ENCODE measurements at regions not wholly inside any gene's neighbourhood (a gene's known extent, or its start where the extent isn't known, plus 50 kb on each side); places are given as distances from the start of the nearest gene placed in this dataset.
"Not testable (repeated sequence)": the region's sequence is repeated elsewhere in the genome, so short reads cannot be mapped to it uniquely, and the experiment has no call there.

- not testable (repeated sequence) for DNase-seq (ENCODE audit: low read depth)
These were observed 99.0 kb upstream of the ZBED5 start for GRCh38 chr11:10956884-10957283.

DNA sequence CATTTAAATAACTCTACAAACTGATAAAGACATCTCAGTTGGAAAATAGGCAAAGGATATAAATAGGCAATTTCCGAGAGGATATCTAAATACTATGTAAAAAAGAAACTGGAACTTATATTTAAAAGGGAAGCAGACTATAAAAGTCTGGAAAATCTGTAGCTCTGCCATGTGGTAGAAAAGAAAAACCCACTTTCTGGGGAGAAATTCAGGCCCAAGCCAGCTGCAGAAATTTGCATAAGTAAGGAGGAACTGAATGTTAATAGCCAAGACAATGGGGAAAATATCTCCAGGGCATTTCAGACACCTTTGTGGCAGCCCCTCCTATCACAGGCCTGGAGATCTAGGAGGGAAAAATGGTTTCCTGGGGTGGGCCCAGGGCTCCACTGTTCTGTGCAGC lies 97.8 kb upstream of the ZBED5 start:
- DNase-seq (ENCODE audit: low read depth), result no peak

- DNase-seq (ENCODE audit: low read depth), result no peak
These were observed 96.3 kb upstream of the ZBED5 start for GRCh38 chr11:10954184-10954583.

DNA sequence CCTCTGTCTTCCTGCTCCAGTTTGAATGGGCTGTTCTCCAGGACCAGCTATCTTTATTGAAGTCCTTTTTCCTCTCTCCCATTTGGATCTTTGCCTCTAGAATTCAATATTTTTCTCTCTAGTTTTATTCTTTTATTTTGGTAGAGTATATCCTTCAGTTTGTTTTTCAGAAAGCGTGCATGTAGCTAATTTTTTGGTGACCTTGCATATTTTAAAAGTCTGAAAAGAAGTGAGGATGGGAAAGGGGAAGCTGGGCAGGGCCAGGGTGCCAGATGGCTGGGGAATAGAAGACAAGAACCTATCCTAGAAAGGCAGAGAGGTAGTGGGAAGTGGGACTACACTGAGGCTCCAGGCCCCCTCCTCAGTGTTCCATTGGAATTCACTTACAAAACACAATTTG lies 95.0 kb upstream of the ZBED5 start:
- DNase-seq (ENCODE audit: low read depth), result no peak

DNA sequence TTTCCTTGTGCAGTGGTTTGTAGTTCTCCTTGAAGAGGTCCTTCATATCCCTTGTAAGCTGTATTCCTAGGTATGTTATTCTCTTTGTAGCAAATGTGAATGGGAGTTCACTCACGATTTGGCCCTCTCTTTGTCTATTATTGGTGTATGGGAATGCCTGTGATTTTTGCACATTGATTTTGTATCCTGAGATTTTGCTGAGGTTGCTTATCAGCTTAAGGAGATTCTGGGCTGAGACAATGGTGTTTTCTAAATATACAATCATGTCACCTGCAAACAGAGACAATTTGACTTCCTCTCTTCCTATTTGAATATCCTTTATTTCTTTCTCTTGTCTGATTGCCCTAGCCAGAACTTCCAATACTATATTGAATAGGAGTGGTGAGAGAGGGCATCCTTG lies 90.1 kb upstream of the ZBED5 start:
- not testable (repeated sequence) for DNase-seq (ENCODE audit: low read depth)

DNA sequence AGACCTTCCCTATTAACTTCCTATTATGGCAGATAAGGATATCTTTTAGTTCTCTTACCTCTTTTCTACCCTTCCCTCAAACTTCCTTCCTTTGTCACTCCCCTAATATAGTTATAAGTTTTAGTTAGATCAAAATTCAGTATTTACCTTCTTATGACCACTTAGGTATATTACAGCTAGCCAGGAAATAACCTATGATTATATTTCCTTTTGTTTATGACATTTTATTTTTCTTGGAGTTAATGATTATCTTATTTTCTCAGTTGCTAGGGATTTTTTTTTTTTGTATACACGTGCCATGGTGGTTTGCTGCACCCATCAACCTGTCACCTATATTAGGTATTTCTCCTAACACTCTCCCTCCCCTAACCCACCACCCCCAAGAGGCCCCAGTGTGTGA lies 88.2 kb upstream of the ZBED5 start:
- DNase-seq (ENCODE audit: low read depth), result no peak

DNA sequence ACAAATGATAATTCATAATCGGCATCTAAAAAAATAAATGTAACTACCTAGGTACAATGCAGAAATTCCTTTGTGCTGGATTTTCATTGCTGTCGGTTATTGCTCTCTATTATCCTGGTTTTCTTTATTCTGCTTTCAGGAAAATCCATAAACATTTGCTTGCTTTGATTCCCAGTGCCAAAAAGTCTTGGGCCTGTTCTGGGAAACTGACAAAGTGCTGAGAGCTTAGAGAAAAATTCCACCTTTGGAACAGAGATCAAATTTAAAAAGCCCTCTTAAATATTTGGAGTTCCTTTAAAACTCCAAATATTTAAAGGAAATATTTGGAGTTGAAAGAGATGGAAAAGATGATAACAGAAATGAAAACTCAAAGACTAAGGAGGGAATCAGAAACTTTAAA lies 87.3 kb upstream of the ZBED5 start:
- no peak for DNase-seq (ENCODE audit: low read depth)

- no peak for DNase-seq (ENCODE audit: low read depth)
These were observed 86.1 kb upstream of the ZBED5 start for GRCh38 chr11:10943968-10944367.

DNA sequence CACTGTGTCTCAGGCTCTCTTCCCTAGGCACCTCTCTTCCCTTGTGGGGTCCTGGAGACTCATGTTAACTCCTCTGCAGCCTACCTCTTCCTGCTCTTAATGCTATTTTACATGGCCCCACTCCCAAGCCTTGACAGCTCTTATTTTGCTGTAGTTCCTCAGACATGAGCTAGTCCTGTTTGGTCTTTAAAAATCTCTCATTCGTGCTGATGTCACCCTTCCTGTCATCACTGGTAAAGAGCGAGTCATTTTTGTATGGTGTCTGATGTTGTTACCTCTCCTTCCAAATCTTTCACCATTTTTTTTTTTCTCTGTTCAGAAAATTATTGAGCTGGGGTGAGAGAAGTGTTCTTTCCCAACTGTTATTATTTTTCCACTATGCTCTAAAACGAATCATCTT lies 84.8 kb upstream of the ZBED5 start:
- no peak for DNase-seq (ENCODE audit: low read depth)

DNA sequence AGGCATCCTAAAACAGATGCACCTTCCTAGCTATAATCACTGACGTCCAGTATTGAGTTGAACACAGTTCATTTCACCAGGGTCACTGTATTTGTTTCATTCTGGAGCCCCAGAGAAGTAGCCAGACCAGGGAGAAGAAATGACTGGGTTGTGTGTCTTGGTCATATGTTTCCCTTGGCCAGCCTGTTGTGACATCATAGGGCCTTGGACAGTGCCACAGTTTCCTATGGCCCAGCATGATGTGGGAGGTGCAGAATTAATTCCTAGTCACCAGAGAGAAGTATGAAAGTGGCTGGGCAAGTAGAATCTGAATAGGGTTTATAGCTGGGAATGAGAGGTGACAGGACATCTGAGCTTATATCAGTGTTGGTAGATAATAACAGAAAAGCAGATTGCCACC lies 84.0 kb upstream of the ZBED5 start:
- no peak for DNase-seq (ENCODE audit: low read depth)

DNA sequence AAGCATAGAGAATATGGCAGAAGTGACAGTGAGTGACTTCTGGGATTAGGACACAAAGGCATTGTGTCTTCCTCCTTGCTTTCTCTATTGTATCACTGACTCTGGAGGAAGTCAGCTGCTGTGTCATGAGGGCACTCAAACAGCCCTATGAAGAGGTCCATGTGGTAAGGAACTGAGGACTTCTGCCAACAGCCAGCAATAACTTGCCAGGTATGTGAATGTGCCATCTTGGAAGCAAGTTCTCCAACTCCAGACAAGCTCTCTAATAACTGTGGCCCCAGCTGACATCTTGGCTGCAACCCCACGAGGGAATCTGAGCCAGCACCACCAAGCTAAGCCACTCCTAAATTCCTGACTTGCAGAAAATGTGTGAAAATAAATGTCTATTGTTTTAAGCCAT lies 83.6 kb upstream of the ZBED5 start:
- no peak for DNase-seq (ENCODE audit: low read depth)

DNA sequence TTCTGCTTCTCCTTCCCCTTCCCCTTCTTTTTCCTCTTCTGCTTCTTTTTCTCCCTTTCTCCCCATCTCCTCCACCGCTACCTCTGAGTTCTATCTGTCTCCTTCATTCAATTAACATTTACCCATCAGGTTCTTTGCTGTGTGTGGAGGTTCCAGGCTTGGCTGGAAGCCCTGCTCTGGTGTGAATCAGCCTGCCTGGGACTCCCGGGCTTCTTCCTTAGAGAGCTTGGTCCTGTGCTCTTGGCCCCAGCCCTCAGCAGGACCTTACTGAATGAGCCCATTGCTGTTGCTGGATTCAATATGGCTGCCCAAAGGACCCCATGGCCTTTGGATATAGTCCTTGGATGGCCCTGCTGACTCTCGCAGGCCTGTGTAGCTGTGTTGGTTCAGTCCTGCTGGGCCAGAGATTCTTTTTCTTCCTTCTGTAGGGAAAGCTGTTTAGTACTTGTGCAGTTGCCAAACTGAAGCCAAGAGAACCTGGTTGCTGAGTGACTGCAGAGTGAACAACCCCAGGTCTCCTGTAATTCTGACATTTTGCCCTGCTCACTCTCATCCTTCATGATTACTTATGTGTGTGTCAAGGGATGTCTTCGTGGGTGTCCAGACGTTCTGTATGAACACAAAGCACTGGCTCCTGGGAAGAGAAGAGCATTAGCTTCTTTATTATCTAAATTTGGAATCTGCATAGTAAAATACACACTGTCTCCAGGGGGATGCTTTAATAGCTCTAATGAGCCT lies 81.0 kb upstream of the ZBED5 start:
- DNase-seq (ENCODE audit: low read depth), result no peak

- no peak for DNase-seq (ENCODE audit: low read depth)
These were observed 80.4 kb upstream of the ZBED5 start for GRCh38 chr11:10938231-10938630.

GRCh38 chr11:10937385-10937771 lies 79.5 kb upstream of the ZBED5 start:
- no peak for DNase-seq (ENCODE audit: low read depth)

DNA sequence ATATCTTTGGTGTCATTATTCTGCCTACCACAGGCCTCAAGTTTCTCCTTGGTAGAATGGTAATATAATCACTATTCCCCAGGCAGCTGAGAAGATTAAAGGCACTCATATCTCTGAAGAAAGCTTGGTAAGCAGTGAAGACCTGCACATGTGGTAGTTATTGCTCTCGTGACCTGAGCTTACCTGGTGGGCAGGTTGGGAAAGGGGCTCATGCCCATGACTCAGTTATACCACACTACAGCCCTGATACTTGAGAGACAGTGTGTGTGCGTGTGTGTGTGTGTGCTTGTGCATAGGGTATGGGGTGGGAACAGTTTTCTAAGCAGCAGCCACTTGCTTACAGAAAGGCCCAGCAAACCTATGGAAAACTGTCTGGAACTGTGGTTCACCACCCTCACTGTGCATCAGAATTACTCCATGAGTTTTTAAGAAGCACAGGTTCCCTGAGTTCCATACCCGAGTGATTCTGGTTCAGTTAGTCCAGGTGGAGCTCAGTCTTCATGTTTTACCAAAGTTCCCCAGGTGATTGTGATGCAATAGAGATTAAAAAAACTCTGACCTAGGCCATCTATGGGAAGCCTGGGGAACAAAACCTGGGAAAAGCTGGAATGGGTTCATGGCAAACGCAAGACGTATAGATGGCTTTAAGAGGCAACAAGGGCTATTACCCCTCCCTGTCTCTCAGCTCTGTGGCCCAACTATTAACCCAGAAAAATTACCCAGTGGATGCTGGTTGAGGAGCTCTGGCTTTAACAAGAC lies 79.0 kb upstream of the ZBED5 start:
- DNase-seq (ENCODE audit: low read depth), result no peak

DNA sequence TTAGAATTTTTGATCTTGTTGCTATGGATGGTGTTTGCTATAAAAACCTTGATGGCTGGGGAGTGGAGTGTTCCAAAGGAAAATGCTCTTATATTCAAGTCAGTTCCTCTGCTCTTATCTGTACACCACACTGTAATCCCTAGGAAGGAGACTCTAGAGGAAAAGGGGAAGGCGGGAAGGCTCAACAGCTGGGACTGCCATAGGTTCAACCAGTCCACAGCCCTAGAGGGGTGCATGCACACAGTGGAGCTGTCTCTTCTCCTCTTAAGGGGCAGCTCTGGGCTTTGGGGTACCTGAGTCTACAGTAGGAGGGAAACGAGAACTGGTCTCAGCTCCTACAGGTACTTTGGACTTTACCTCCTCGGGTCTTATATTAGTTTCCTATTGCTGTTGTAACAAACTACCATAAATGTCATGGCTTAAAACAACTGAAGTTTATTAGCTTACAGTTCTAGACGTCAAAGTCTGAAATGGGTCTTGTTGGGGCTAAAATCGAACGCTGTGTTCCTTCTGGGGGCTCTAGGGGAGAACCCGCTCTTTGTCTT lies 77.2 kb upstream of the ZBED5 start:
- no peak for DNase-seq (ENCODE audit: low read depth)

GRCh38 chr11:10934293-10934860 lies 76.5 kb upstream of the ZBED5 start:
- no peak for DNase-seq (ENCODE audit: low read depth)

- peak; percentile 90 for DNase-seq (ENCODE audit: low read depth)
These were observed 75.8 kb upstream of the ZBED5 start for GRCh38 chr11:10933455-10934292.

DNA sequence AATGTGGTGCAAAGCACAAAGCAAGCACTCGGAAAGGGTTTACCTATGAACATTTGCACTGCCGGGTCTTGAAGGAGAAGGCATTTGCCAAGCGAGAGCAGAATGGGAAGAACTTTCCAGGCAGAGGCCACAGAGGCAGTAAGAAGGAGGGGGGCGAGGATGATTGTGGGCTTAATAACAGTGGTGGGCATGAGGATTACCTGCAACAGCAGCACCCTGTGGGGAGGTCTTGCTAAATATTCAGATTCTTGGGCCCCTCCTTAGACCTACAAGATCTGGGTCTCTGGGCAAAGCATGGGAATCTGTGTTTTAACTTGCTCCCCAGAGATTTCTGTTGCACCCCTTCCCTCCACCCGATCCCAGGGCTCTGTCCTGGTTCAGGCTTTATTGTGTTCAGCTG lies 75.1 kb upstream of the ZBED5 start:
- DNase-seq (ENCODE audit: low read depth), result no peak

GRCh38 chr11:10931761-10932670 lies 74.2 kb upstream of the ZBED5 start:
- no peak for DNase-seq (ENCODE audit: low read depth)
